ENCODE measurements at regions not wholly inside any gene's neighbourhood (a gene's known extent, or its start where the extent isn't known, plus 50 kb on each side); places are given as distances from the start of the nearest gene placed in this dataset.
"Not testable (repeated sequence)": the region's sequence is repeated elsewhere in the genome, so short reads cannot be mapped to it uniquely, and the experiment has no call there.

DNA sequence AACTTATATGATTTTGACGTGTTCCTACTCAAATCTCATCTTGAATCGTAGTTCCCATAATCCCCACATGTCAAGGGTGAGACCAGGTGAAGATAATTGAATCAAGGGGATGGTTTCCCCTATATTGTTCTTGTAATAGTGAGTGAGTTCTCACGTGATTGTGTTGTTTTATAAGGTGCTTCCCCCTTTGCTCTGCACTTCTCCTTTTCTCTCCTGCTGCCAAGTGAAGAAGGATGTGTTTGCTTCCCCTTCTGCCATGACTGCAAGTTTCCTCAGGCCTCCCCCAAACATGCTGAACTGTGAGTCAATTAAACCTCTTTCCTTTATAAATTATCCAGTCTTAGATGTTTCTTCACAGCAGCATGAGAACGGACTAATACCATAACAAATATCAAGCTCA, 83.2 kb downstream of the MANEA start:
- DNase-seq = peak; percentile 15

DNA sequence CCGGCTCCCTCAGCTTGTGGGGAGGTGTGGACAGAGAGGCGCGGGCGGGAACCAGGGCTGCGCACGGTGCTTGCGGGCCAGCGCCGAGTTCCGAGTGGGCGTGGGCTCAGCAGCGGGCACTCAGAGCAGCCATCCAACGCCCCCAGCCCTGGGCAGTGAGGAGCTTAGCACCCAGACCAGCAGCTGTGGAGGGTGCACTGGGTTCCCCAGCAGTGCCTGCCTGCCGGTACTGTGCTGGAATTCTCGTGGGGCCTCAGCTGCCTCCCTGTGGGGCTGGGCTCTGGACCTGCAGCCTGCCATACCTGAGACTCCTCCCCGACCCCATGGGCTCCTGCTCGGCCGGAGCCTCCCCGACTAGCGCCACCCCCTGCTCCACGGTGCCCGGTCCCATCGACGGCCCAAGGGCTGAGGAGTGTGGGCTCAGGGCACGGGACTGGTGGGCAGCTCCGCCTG, 92.7 kb downstream of the MANEA start:
- no peak for DNase-seq

GRCh38 chr6:95676011-95676628, 98.8 kb downstream of the MANEA start:
- DNase-seq = no peak

- no peak for DNase-seq
These were observed 102.6 kb downstream of the MANEA start for GRCh38 chr6:95679981-95680380.

DNA sequence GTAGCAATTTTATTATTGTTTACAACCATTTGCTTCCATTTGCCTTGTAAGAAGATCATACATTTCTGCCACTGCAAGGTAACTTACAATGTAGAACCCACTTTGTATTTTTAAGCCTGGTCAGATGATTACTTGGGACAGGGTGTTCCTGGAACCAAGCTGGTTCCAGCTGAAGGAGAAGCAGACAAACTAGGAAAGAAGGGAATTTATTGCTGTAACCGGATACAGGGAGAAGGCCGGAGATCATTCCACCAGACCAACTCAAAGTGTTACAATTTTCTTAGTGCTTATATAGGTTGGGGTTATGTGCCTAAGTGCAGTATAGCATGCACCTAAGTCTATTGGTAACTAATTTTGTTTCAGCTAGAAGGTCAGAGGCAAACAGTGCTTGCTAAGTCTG, 104.4 kb downstream of the MANEA start:
- no peak for DNase-seq

GRCh38 chr6:95682476-95682875, 105.1 kb downstream of the MANEA start:
- no peak for DNase-seq

DNA sequence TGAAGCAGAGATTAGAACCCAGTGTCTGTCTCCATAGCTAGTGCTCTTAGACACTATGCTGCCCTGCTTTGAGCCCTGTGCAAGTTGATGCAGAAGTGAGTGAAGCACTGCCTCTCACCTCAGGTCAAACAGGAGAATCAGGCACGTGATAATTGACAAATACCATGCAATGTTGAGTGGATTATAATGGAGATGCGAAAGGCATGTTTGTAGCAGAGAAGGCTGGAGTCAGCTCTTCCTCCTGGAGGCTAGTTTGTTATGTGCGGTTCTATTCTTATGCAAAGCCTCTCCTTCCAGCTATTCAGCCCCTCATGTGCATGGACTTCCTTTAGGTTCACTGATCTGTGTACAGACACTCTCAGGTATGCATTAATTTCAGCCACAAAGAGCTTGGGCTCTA, 108.5 kb downstream of the MANEA start:
- DNase-seq = no peak

DNA sequence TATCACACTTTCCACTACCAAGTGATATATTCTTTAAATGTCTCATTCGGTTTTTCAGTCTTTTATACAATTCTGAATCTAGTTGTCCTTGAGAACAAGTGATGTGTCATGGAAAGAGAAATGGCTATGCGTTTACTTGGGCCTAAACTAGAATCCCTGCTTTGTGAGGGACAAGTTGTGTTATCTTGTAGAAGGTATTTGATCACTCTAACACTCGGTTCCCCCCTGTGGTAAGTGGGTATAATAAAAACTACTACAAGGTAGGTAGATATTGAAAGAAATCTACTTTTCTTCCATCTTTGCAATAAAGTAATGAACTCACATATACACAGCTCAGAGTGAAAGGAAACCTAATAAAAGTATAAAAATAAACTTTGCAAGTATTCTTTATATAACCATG, 108.9 kb downstream of the MANEA start:
- DNase-seq = no peak

DNA sequence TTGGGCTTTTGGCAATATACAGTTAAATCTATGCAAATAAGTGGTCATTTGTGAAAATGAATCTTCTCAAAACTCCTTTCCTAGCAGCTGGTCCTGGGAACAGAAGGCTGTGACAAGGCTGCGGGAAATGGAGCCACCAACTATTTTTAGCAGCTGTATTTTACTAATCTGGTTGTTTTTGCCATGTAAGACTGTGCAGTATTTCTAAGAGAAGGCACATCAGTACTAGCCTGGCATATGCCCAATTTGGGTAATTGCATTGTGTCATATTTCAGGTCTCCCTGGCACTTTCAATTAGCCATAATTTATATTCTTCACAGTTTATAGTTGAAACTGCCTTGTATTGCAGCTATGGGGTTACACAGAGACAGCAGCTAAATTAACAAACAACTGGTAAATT, 109.6 kb downstream of the MANEA start:
- no peak for DNase-seq

GRCh38 chr6:95687839-95688238, 110.5 kb downstream of the MANEA start:
- no peak for DNase-seq

DNA sequence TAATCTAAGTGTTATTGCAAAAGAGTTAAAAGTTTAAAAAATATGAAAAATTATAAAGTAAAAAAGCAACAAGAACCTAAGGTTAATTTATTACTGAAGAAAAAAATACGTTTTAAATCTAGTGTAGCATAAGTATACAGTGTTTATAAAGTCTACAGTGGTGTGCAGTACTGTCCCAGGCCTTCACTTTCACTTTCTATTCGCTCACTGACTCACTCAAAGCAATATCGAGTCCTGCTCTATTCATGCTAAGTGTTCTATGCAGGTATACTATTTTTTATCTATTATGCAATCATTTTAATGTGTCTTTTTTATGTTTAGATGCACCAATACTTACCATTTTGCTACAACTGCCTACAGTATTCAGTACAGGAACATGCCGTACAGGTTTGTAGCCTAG, 113.0 kb downstream of the MANEA start:
- no peak for DNase-seq

- DNase-seq = peak; percentile 30
These were observed 115.8 kb downstream of the MANEA start for GRCh38 chr6:95693108-95693507.

GRCh38 chr6:95698271-95698670, 120.9 kb downstream of the MANEA start:
- no peak for DNase-seq

GRCh38 chr6:95723638-95724037, 146.3 kb downstream of the MANEA start:
- DNase-seq = no peak

DNA sequence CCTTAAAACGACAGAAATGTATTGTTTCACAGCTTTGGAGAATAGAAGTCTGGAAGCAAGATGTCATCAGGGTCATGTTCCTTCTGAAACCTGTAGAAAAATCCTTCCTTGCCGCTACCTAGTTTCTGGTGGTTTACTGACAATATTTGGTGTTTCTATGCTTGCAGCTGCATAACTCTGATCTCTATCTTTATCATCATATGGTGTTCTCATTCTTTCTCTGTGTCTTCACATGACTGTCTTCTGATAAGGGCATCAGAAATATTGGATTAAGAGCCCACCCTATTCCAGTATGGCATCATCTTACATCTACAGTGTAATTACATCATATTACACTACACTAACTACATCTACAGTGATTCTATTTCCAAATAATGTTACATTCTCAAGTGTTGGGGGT, 148.0 kb downstream of the MANEA start:
- DNase-seq = no peak

DNA sequence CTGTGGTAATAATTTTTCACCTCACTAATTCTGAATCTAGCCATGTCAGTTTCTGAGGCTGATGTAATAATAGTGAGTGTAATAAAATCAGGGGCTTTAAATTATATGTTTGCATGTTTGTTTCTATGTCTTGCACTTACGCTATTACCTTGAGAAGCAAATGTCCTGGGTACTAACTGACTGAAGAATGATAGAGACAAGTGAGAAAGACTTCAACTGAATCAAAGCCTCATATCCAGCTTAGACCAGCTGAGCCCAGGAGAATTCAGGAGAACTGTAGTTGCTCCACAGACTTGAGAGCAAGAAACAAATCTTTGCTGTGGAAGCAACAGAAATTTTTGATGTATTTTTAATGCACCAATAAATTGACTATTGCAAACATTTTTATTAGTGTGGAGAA, 162.8 kb downstream of the MANEA start:
- DNase-seq = no peak

DNA sequence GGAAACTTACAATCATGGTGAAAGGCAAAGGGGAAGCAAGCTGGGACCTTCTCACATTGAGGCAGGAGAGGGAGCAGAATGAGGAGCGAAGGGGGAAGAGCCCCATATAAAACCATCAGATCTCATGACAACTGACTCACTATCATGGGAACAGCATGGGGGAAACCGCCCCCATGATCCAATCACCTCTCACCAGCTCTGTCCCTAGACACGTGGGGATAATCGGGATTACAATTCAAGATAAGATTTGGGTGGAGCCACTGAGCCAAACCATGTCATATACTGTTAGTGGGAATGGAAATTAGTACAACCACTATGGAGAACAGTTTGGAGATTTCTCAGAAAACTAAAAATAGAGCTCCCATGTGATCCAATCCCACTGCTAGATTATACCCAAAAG, 163.7 kb downstream of the MANEA start:
- no peak for DNase-seq

DNA sequence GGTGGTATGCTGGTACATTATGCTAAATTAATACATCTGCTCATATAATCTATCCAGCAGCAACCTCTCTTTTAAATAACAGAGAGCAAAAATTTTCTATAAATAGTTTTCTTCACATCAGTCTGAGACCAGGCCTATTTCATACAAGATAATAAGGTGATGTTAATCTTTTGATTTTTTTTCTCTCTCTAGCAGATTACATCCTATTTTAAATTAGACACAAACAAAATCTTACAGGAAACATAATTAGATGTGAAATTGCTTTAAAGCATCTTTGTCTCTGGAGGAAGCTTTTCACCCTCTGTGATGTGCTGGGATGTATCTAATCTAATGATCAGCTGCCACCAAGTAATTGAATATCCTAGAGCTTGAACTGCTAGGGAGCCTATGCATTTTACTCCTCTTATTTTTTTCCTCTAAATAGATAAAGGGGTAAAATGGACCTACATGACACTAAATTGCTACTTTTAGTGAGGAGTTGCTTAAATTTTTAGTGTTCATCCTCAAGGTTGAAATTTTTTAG, 165.5 kb downstream of the MANEA start:
- no peak for DNase-seq

DNA sequence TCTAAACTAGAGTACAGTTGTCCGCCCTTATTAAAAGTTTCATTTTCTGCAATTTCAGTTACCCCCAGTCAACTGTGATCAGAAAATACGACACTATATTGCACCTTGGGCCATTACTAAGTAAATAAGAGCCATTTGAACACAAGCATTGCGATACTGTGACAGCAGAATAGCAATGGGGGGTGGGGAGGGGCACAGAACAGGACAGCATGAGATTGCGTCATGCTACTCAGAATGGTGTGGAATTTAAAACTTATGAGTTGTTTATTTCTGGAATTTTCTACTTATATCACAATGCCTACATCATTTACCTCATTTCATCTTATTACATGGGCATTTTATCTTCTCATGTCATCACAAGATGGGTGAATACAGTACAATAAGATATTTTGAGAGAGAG, 166.3 kb downstream of the MANEA start:
- DNase-seq = no peak

GRCh38 chr6:95758236-95759069, 181.1 kb downstream of the MANEA start:
- not testable (repeated sequence) for DNase-seq

- no peak for DNase-seq
These were observed 190.6 kb downstream of the MANEA start for GRCh38 chr6:95767897-95768463.

GRCh38 chr6:95768539-95768938, 191.2 kb downstream of the MANEA start:
- DNase-seq = no peak

GRCh38 chr6:95777338-95777737, 200.0 kb downstream of the MANEA start:
- DNase-seq = no peak

DNA sequence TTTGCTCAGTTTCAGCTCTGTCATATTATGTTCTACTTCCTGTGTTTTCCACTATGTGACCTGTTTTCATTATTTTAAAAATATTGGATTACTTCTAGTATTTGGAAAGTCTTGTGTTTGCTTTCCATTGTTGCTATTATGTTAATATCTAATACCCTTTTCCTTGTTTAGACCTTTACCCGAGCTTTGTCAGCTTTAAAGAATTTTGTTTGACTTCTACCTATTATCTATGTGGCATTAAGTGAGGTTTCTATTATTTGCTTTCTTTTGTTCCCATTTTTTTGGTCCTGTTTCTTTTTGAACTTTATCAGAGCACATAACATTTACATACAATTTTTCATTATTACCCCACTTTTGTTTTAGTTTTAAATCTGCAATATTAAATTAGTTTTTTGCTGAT, 202.7 kb downstream of the MANEA start:
- no peak for DNase-seq

Data from hematopoietic multipotent progenitor cell treated with erythropoietin and hydrocortisone succinate and interleukin-3 and kit ligand, for 6 days (in vitro differentiated cells).